ENCODE measurements at regions not wholly inside any gene's neighbourhood (a gene's known extent, or its start where the extent isn't known, plus 50 kb on each side); places are given as distances from the start of the nearest gene placed in this dataset.

DNA sequence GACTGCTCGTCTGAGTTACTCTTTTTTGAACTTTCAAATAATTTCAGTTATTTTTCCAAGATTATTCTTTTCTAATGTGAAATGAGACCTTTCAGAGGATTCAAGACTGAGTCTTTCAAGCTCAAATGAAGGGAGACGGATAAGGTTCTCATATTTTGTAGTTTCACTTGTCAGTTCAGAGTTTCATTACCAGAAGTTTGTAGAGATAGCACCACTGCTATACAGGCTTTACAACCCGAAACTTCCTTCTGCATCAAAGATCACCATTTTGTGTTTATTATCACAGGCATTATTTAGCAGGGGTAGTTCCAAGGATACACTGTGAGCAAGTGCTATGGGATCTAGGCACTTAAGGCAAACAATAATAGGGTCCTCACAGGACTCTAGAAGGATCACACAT, 74.7 kb upstream of the EPHA7 start:
- TF ChIP-seq, protein P1, sequence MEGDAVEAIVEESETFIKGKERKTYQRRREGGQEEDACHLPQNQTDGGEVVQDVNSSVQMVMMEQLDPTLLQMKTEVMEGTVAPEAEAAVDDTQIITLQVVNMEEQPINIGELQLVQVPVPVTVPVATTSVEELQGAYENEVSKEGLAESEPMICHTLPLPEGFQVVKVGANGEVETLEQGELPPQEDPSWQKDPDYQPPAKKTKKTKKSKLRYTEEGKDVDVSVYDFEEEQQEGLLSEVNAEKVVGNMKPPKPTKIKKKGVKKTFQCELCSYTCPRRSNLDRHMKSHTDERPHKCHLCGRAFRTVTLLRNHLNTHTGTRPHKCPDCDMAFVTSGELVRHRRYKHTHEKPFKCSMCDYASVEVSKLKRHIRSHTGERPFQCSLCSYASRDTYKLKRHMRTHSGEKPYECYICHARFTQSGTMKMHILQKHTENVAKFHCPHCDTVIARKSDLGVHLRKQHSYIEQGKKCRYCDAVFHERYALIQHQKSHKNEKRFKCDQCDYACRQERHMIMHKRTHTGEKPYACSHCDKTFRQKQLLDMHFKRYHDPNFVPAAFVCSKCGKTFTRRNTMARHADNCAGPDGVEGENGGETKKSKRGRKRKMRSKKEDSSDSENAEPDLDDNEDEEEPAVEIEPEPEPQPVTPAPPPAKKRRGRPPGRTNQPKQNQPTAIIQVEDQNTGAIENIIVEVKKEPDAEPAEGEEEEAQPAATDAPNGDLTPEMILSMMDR (IDR thresholded peaks at IDR 0.05; ENCODE audit: low read depth, low read length, missing control alignments): no peak
- no peak for DNase-seq (ENCODE audit: low read depth)
- no peak overlapping the region for H3K4me3 ChIP-seq (ENCODE audit: low read depth, low read length)

DNA sequence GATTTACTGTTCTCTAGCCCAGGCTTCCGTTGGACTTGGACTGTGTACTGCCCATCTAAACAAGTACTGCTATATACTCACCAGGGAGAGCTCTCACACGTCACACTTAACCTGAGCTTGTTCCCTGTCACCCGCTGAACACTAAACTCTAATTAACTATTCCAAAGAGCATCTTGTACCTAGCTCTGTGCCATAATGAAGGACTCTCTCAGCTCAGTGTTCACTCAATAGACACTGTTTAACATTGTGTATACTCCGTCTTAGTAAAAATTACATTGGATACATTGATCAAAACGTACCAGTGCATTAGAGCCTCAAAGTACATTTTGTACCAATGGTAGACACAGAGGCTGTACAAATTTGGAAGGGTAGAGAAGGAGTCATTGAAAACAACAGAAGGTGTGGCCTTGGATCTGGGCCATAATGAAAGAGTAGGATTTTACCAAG, 55.4 kb upstream of the EPHA7 start:
- DNase-seq (ENCODE audit: low read depth): no peak
- H3K4me3 ChIP-seq (ENCODE audit: low read depth, low read length): no peak overlapping the region
- TF ChIP-seq, protein P1 (IDR thresholded peaks at IDR 0.05; ENCODE audit: low read depth, low read length, missing control alignments): no peak

DNA sequence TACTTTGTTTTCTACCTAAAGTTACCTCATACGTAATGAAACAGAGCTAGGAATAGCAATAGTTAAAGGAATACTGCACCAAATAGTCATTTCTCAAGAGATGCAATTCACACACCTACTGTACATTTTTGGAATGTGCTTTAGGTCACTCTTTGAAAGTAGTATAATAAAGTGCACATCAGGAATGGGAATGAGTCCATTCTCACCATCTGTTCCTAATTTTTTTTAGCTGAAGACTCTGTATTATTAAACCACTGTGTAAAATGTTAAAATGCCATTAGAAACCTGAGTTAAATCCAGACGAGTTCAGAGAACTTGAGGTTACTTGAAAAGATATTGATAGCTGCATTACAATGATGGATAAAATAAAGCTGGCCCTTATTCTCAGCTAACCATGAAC, 51.9 kb upstream of the EPHA7 start:
- H3K4me3 ChIP-seq (ENCODE audit: low read depth, low read length): no peak overlapping the region
- TF ChIP-seq, protein P1 (IDR thresholded peaks at IDR 0.05; ENCODE audit: low read depth, low read length, missing control alignments): no peak
- no peak for DNase-seq (ENCODE audit: low read depth)

Measured in GM12864 (cell line).